H9 (cell line): ENCODE measurements at regions not wholly inside any gene's neighbourhood (a gene's known extent, or its start where the extent isn't known, plus 50 kb on each side); places are given as distances from the start of the nearest gene placed in this dataset.

ENCODE experiments used
- DNase-seq: peaks from one replicate; pipeline ENCODE4 v3.0.0-alpha.2; 2017
- H2AFZ ChIP-seq: one replicate; pipeline ENCODE4 v1.6.1; 2013; ENCODE audit warnings: mild to moderate bottlenecking, low read length, control low read depth, moderate library complexity
- H2AK5ac ChIP-seq: 2 replicates; pipeline ENCODE4 v1.6.1; 2013; ENCODE audit warnings: low read length, control low read depth, mixed read lengths; ENCODE audit not compliant: insufficient read length
- H2BK120ac ChIP-seq: one replicate; pipeline ENCODE4 v1.6.1; 2013; ENCODE audit warnings: low read depth, mild to moderate bottlenecking, low read length, control low read depth, inconsistent platforms; ENCODE audit not compliant: poor library complexity, severe bottlenecking
- H2BK12ac ChIP-seq: 2 replicates; pipeline ENCODE4 v1.6.1; 2013; ENCODE audit warnings: low read length, control low read depth, mixed read lengths, low read depth; ENCODE audit not compliant: insufficient read length
- H2BK15ac ChIP-seq: 2 replicates; pipeline ENCODE4 v1.6.1; 2013; ENCODE audit warnings: low read depth, low read length, control low read depth
- H2BK20ac ChIP-seq: one replicate; pipeline ENCODE4 v1.6.1; 2013; ENCODE audit warnings: low read depth, mild to moderate bottlenecking, low read length, control low read depth, inconsistent platforms; ENCODE audit not compliant: poor library complexity, severe bottlenecking
- H2BK5ac ChIP-seq: 2 replicates; pipeline ENCODE4 v1.6.1; 2013; ENCODE audit warnings: low read length, control low read depth, mixed read lengths; ENCODE audit not compliant: insufficient read length
- H3K14ac ChIP-seq: 2 replicates; pipeline ENCODE4 v1.6.1; 2013; ENCODE audit warnings: low read length, control low read depth; ENCODE audit not compliant: insufficient read depth
- H3K18ac ChIP-seq: 2 replicates; pipeline ENCODE4 v1.6.1; 2013; ENCODE audit warnings: low read depth, mild to moderate bottlenecking, mixed read lengths, low read length, control low read depth; ENCODE audit not compliant: insufficient read length
- H3K23ac ChIP-seq: 2 replicates; pipeline ENCODE4 v1.6.1; 2013; ENCODE audit warnings: low read length, control low read depth, mixed read lengths, low read depth; ENCODE audit not compliant: insufficient read length
- H3K23me2 ChIP-seq: 2 replicates; pipeline ENCODE4 v1.6.1; 2013; ENCODE audit warnings: low read depth, mild to moderate bottlenecking, mixed read lengths, low read length, control low read depth; ENCODE audit not compliant: insufficient read length, poor library complexity, severe bottlenecking
- H3K27ac ChIP-seq: 2 replicates; pipeline ENCODE4 v1.5.1; 2013; ENCODE audit warnings: low read length, control low read depth, mixed read lengths, low read depth; ENCODE audit not compliant: insufficient read length
- H3K27me3 ChIP-seq: 2 replicates; pipeline ENCODE4 v1.6.1; 2013; ENCODE audit warnings: low read length, control low read depth, inconsistent platforms; ENCODE audit not compliant: insufficient read depth
- H3K4ac ChIP-seq: 2 replicates; pipeline ENCODE4 v1.6.1; 2013; ENCODE audit warnings: low read depth, mild to moderate bottlenecking, control low read depth, inconsistent platforms, low read length, moderate library complexity
- H3K4me1 ChIP-seq: 2 replicates; pipeline ENCODE4 v1.6.1; 2013; ENCODE audit warnings: low read length, control low read depth, inconsistent platforms; ENCODE audit not compliant: insufficient read depth
- H3K4me2 ChIP-seq: 2 replicates; pipeline ENCODE4 v1.6.1; 2013; ENCODE audit warnings: low read length, control low read depth, mixed read lengths; ENCODE audit not compliant: insufficient read length, insufficient read depth
- H3K56ac ChIP-seq: 2 replicates; pipeline ENCODE4 v1.6.1; 2013; ENCODE audit warnings: low read depth, mild to moderate bottlenecking, mixed read lengths, low read length, control low read depth; ENCODE audit not compliant: insufficient read length
- H3K79me1 ChIP-seq: 2 replicates; pipeline ENCODE4 v1.6.1; 2013; ENCODE audit warnings: low read depth, mild to moderate bottlenecking, moderate library complexity, low read length, control low read depth, inconsistent platforms; ENCODE audit not compliant: insufficient read depth, poor library complexity, severe bottlenecking
- H3K79me2 ChIP-seq: 2 replicates; pipeline ENCODE4 v1.6.1; 2013; ENCODE audit warnings: low read length, control low read depth, inconsistent platforms; ENCODE audit not compliant: insufficient read depth
- H3K9ac ChIP-seq: 2 replicates; pipeline ENCODE4 v1.6.1; 2013; ENCODE audit warnings: low read length, control low read depth, mixed read lengths; ENCODE audit not compliant: insufficient read length; ENCODE audit errors: extremely low read depth
- H3K9me3 ChIP-seq: one replicate; pipeline ENCODE4 v1.6.1; 2013; ENCODE audit warnings: low read depth, low read length, inconsistent platforms; ENCODE audit not compliant: control insufficient read depth
- H3T11ph ChIP-seq: one replicate; pipeline ENCODE4 v1.6.1; 2013; ENCODE audit warnings: mild to moderate bottlenecking, low read length, control low read depth, inconsistent platforms
- H4K20me1 ChIP-seq: one replicate; pipeline ENCODE4 v1.6.1; 2013; ENCODE audit not compliant: control insufficient read depth, insufficient read length, insufficient read depth
- H4K5ac ChIP-seq: 2 replicates; pipeline ENCODE4 v1.6.1; 2013; ENCODE audit warnings: low read depth, mild to moderate bottlenecking, mixed read lengths, low read length, control low read depth; ENCODE audit not compliant: insufficient read length
- H4K8ac ChIP-seq: replicated peaks from 2 replicates; pipeline ENCODE4 v1.6.1; 2013; ENCODE audit warnings: low read length, control low read depth, mixed read lengths, low read depth; ENCODE audit not compliant: insufficient read length
- H4K91ac ChIP-seq: 2 replicates; pipeline ENCODE4 v1.6.1; 2013; ENCODE audit warnings: low read depth, mild to moderate bottlenecking, moderate library complexity, mixed read lengths, low read length, control low read depth; ENCODE audit not compliant: insufficient read length
- H3K27ac Mint-ChIP-seq, 3 experiments: 2 replicates in 2 of 3; 3 replicates in 1 of 3; pipeline ENCODE4 v1.8.0; 2020 to 2021; ENCODE audit warnings: mixed read lengths in 3 of 3, mild to moderate bottlenecking in 1 of 3, moderate library complexity in 1 of 3
- H3K27me3 Mint-ChIP-seq: 2 replicates; pipeline ENCODE4 v1.8.0; 2021; ENCODE audit warnings: low read depth, mild to moderate bottlenecking, moderate library complexity, mixed read lengths
- H3K36me3 Mint-ChIP-seq, 3 experiments: 2 replicates in 2 of 3; 3 replicates in 1 of 3; pipeline ENCODE4 v1.8.0; 2020 to 2021; ENCODE audit warnings: low read depth in 3 of 3, mixed read lengths in 3 of 3; ENCODE audit not compliant: insufficient read depth in 1 of 3
- H3K4me1 Mint-ChIP-seq, 2 experiments: 2 replicates each; pipeline ENCODE4 v1.8.0; 2020; ENCODE audit warnings: mixed read lengths in 2 of 2
- H3K4me3 Mint-ChIP-seq, 2 experiments: 2 replicates in 1 of 2; 3 replicates in 1 of 2; pipeline ENCODE4 v1.8.0; 2020 to 2021; ENCODE audit warnings: mild to moderate bottlenecking in 2 of 2, mixed read lengths in 2 of 2, moderate library complexity in 1 of 2
- H3K9me3 Mint-ChIP-seq, 2 experiments: 2 replicates in 1 of 2; 3 replicates in 1 of 2; pipeline ENCODE4 v1.8.0; 2020; ENCODE audit warnings: mild to moderate bottlenecking in 2 of 2, mixed read lengths in 2 of 2, moderate library complexity in 1 of 2
- WGBS: extraction: QIAGEN DNeasy Blood & Tissue Kit; methylation state at CpG from one replicate; pipeline ENCODE4 v1.1.7; 2013; ENCODE audit warnings: missing lambda C conversion rate, low lambda C conversion rate, mixed read lengths; ENCODE audit not compliant: insufficient read length; ENCODE audit errors: extremely low coverage; 5-methylcytosine and 5-hydroxymethylcytosine counted together
- TF ChIP-seq, protein P1 (sequence below): fragments of 200-600 bp; sonication (generic); conservative IDR thresholded peaks from 3 replicates; pipeline ENCODE4 v1.8.0; 2021; ENCODE audit warnings: antibody characterized with exemption, mild to moderate bottlenecking

DNA sequence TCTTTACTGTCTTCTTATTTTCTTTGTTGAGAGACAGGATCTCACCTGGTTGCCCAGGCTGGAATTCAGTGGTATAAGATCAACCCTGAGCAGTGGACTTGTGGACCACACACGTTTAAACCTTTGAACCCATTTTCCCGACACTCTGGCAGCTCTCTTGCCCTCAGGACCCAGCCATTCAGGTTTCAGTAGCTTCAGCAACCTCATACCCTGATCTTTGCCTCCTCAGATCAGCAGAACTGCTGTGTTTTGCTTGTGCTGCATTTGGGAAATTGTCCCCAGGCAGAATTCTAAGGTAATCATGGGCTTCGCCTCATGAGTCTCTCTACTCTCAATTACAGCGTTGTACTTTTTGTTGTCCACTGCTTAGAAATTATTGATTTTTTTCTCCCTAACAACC lies 317.6 kb upstream of the KIAA1217 start:
- Histone ChIP-seq H4K91ac (no peak overlapping the region), H2BK120ac (no peak overlapping the region), H3K79me1 (no peaks in the 10 kb centered on the region), H4K5ac (no peak overlapping the region), H4K20me1 (no peaks in the 10 kb centered on the region), H3K9ac (no peak overlapping the region), H3K27me3 (no peaks in the 10 kb centered on the region), H2BK5ac (no peak overlapping the region), H2BK15ac (no peak overlapping the region), H3K18ac (no peak overlapping the region), H3K4me1 (no peaks in the 10 kb centered on the region), H2AFZ (no peak overlapping the region), H3K27ac (no peak overlapping the region), H3T11ph (no peak overlapping the region), H3K56ac (no peak overlapping the region), H3K23ac (no peak overlapping the region), H2BK20ac (no peak overlapping the region), H3K9me3 (no peaks in the 10 kb centered on the region), H2BK12ac (no peak overlapping the region), H3K23me2 (no peaks in the 10 kb centered on the region), H3K4ac (no peak overlapping the region), H2AK5ac (no peak overlapping the region), H3K79me2 (no peaks in the 10 kb centered on the region), H4K8ac (no peak overlapping the region), H3K14ac (no peak overlapping the region), H3K4me2 (no peak overlapping the region)
- TF ChIP-seq, protein P1, sequence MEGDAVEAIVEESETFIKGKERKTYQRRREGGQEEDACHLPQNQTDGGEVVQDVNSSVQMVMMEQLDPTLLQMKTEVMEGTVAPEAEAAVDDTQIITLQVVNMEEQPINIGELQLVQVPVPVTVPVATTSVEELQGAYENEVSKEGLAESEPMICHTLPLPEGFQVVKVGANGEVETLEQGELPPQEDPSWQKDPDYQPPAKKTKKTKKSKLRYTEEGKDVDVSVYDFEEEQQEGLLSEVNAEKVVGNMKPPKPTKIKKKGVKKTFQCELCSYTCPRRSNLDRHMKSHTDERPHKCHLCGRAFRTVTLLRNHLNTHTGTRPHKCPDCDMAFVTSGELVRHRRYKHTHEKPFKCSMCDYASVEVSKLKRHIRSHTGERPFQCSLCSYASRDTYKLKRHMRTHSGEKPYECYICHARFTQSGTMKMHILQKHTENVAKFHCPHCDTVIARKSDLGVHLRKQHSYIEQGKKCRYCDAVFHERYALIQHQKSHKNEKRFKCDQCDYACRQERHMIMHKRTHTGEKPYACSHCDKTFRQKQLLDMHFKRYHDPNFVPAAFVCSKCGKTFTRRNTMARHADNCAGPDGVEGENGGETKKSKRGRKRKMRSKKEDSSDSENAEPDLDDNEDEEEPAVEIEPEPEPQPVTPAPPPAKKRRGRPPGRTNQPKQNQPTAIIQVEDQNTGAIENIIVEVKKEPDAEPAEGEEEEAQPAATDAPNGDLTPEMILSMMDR: no peak
- Mint-ChIP-seq H3K36me3 (no peaks in the 10 kb centered on the region), H3K9me3 (no peaks in the 10 kb centered on the region; a peak in 2 of 5 replicates), H3K27me3 (peaks cover 3% of the 10 kb centered on the region; the same call in 1 of the 2 replicates), H3K4me3 (no peak overlapping the region), H3K4me1 (no peaks in the 10 kb centered on the region), H3K27ac (no peak overlapping the region)
- WGBS: no CpG with 5 or more reads among the region's 4 CpGs
- no peak for DNase-seq
